Stomach (tissue), 8 donors: ENCODE measurements at regions not wholly inside any gene's neighbourhood (a gene's known extent, or its start where the extent isn't known, plus 50 kb on each side); places are given as distances from the start of the nearest gene placed in this dataset.

Source experiments
- DNase-seq, 2 donors: peaks; one replicate each; pipeline versions ENCODE4 v3.0.0 to v3.0.0-alpha.2; 2013 to 2019
- H3K27ac ChIP-seq, 5 donors: fragments of 200-600 bp in 4 of 5; sonication (generic) in 4 of 5; one replicate each; pipeline ENCODE4 v1.5.1; 2013 to 2019; ENCODE audit warnings: mild to moderate bottlenecking in 1 of 5, moderate library complexity in 1 of 5
- H3K27me3 ChIP-seq, 3 donors: fragments of 200-600 bp; sonication (generic); one replicate each; pipeline ENCODE4 v1.5.1; 2017 to 2019; ENCODE audit warnings: mixed run types in 1 of 3
- H3K36me3 ChIP-seq, 4 donors: fragments of 200-600 bp; sonication (generic); 1 replicate in 3 of 4; 2 replicates in 1 of 4; pipeline ENCODE4 v1.5.1; 2016 to 2019
- H3K4me1 ChIP-seq, 4 donors: fragments of 200-600 bp; sonication (generic); one replicate each; pipeline ENCODE4 v1.5.1; 2016 to 2019
- H3K4me3 ChIP-seq, 4 donors: fragments of 200-600 bp; sonication (generic) in 3 of 4; one replicate each; pipeline ENCODE4 v1.5.1; 2016 to 2019; ENCODE audit warnings: mild to moderate bottlenecking in 1 of 4
- H3K9me3 ChIP-seq, 4 donors: fragments of 200-600 bp; sonication (generic); one replicate each; pipeline ENCODE4 v1.5.1; 2016 to 2019
- CTCF ChIP-seq, 7 experiments: fragments of 450-650 bp in 4 of 7; fragments of 200-600 bp in 3 of 7; sonication (generic) in 3 of 7; IDR thresholded peaks; one replicate each; pipeline ENCODE4 v1.5.1; 2016 to 2019; ENCODE audit warnings: antibody characterized with exemption in 7 of 7, control low read depth in 2 of 7, mild to moderate bottlenecking in 1 of 7
- EP300 ChIP-seq: sonication (generic); formaldehyde crosslinking; IDR thresholded peaks from one replicate; pipeline ENCODE4 v1.6.1; 2017; ENCODE audit warnings: antibody characterized with exemption
- POLR2A ChIP-seq, 4 donors: fragments of 450-650 bp; IDR thresholded peaks; one replicate each; pipeline ENCODE4 v1.6.1; 2016; ENCODE audit warnings: antibody characterized with exemption in 4 of 4, control low read depth in 2 of 4, mild to moderate bottlenecking in 1 of 4, moderate library complexity in 1 of 4
- POLR2AphosphoS5 ChIP-seq, 3 donors: sonication (generic); formaldehyde crosslinking; IDR thresholded peaks; one replicate each; pipeline ENCODE4 v1.6.1; 2016; ENCODE audit warnings: antibody characterized with exemption in 3 of 3
- WGBS, 5 donors: extraction: QIAGEN DNeasy Blood & Tissue Kit in 3 of 5; methylation state at CpG; one replicate each; pipeline versions ENCODE4 v1.1.5 to v1.1.7; 2013 to 2018; 5-methylcytosine and 5-hydroxymethylcytosine counted together
- intact Hi-C: fragments of 100-400 bp; cut with DNase I; formaldehyde crosslinking; loops from one replicate; pipeline ENCODE4 v1.15.1; 2023; ENCODE audit warnings: low total_unique reads
- donor health status: healthy with polysubstance abuse.
- donor health status: Bipolar disorder and iron deficiency.
- donor health status: healthy.

- Histone ChIP-seq H3K4me1 (peaks cover 6 to 38% (median 20%) of the 10 kb centered on the region in 4 donors), H3K27ac (no peak overlapping the region), H3K4me3 (no peak overlapping the region), H3K27me3 (no peaks in the 10 kb centered on the region), H3K9me3 (no peaks in the 10 kb centered on the region), H3K36me3 (peaks cover 0 to 62% (median 47%) of the 10 kb centered on the region in 4 donors)
- TF ChIP-seq EP300 = no peak
- no peak for TF ChIP-seq CTCF (IDR thresholded peaks at IDR 0.05)
- intact Hi-C loops = no loop called here
- no peak for DNase-seq
- WGBS, 5 donors = 94 to 96% (median 95%) methylated on average over 10 to 16 of the region's 16 CpGs
Observed at GRCh38 chr12:124435806-124436345, 131.5 kb downstream of the NCOR2 start.

GRCh38 chr12:124434951-124435805 lies 132.2 kb downstream of the NCOR2 start:
- DNase-seq = no peak
- Histone ChIP-seq H3K27me3 (no peaks in the 10 kb centered on the region), H3K4me1 (peaks cover 2 to 32% (median 14%) of the 10 kb centered on the region in 4 donors), H3K27ac (no peak overlapping the region), H3K4me3 (no peak overlapping the region), H3K9me3 (no peaks in the 10 kb centered on the region), H3K36me3 (peaks cover 3 to 62% (median 54%) of the 10 kb centered on the region in 4 donors)
- intact Hi-C loops = no loop called here
- TF ChIP-seq EP300 (no peak), CTCF (IDR thresholded peaks at IDR 0.05) (no peak), POLR2AphosphoS5 (IDR thresholded peaks at IDR 0.05) (no peak), POLR2A (IDR thresholded peaks at IDR 0.05) (no peak)
- 73 to 79% (median 74%) methylated on average over 15 to 17 of the region's 17 CpGs for WGBS, 5 donors

- DNase-seq = no peak
- Histone ChIP-seq H3K27me3 (no peaks in the 10 kb centered on the region), H3K4me1 (peaks cover 0 to 31% (median 9%) of the 10 kb centered on the region in 4 donors), H3K27ac (peak overlapping the region in 2 of 5 donors; percentile 16 to 49), H3K4me3 (no peak overlapping the region), H3K9me3 (no peaks in the 10 kb centered on the region), H3K36me3 (peaks cover 9 to 69% (median 63%) of the 10 kb centered on the region in 4 donors)
- intact Hi-C loops = no loop called here
- WGBS, 5 donors = 78 to 88% (median 84%) methylated on average over 10 of the region's 10 CpGs
- TF ChIP-seq POLR2AphosphoS5 (IDR thresholded peaks at IDR 0.05) (no peak), POLR2A (IDR thresholded peaks at IDR 0.05) (no peak)
Observed at GRCh38 chr12:124434354-124434753, 133.1 kb downstream of the NCOR2 start.

- TF ChIP-seq CTCF (IDR thresholded peaks at IDR 0.05) (no peak), POLR2AphosphoS5 (IDR thresholded peaks at IDR 0.05) (no peak), POLR2A (IDR thresholded peaks at IDR 0.05) (no peak), EP300 (no peak)
- peak overlapping the region in 2 of 5 donors; percentile 16 to 49 for H3K27ac ChIP-seq
- no peak overlapping the region for H3K4me3 ChIP-seq
- no peaks in the 10 kb centered on the region for H3K9me3 ChIP-seq
- peaks cover 3 to 35% (median 13%) of the 10 kb centered on the region in 4 donors for H3K4me1 ChIP-seq
- no peaks in the 10 kb centered on the region for H3K27me3 ChIP-seq
- no peak for DNase-seq
- H3K36me3 ChIP-seq = peaks cover 9 to 74% (median 67%) of the 10 kb centered on the region in 4 donors
- WGBS, 5 donors = 69 to 92% (median 76%) methylated on average over 6 to 8 of the region's 8 CpGs
- intact Hi-C loops = no loop called here
Observed at GRCh38 chr12:124433879-124434278, 133.5 kb downstream of the NCOR2 start.
